ENCODE measurements at regions not wholly inside any gene's neighbourhood (a gene's known extent, or its start where the extent isn't known, plus 50 kb on each side); places are given as distances from the start of the nearest gene placed in this dataset.

GRCh38 chr12:75632442-75632841 is 121.0 kb upstream of the KRR1 start:
- TF ChIP-seq, protein P1, sequence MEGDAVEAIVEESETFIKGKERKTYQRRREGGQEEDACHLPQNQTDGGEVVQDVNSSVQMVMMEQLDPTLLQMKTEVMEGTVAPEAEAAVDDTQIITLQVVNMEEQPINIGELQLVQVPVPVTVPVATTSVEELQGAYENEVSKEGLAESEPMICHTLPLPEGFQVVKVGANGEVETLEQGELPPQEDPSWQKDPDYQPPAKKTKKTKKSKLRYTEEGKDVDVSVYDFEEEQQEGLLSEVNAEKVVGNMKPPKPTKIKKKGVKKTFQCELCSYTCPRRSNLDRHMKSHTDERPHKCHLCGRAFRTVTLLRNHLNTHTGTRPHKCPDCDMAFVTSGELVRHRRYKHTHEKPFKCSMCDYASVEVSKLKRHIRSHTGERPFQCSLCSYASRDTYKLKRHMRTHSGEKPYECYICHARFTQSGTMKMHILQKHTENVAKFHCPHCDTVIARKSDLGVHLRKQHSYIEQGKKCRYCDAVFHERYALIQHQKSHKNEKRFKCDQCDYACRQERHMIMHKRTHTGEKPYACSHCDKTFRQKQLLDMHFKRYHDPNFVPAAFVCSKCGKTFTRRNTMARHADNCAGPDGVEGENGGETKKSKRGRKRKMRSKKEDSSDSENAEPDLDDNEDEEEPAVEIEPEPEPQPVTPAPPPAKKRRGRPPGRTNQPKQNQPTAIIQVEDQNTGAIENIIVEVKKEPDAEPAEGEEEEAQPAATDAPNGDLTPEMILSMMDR (IDR thresholded peaks at IDR 0.05): no peak
- no peak for TF ChIP-seq TAF1 (IDR thresholded peaks at IDR 0.05; ENCODE audit: borderline replicate concordance, low read depth, low read length)
- TF ChIP-seq TCF12 (IDR thresholded peaks at IDR 0.05): no peak
- no peak for TF ChIP-seq RCOR1 (IDR thresholded peaks at IDR 0.05; ENCODE audit: low read length)
- TF ChIP-seq NRF1 (IDR thresholded peaks at IDR 0.05; ENCODE audit: low read depth, low read length): no peak
- TF ChIP-seq POLR2AphosphoS5 (IDR thresholded peaks at IDR 0.05; ENCODE audit: low read depth, low read length): no peak
- TF ChIP-seq FOSL2 (IDR thresholded peaks at IDR 0.05; ENCODE audit: borderline replicate concordance, low read depth): no peak
